Nephron progenitor cell (in vitro differentiated cells): ENCODE measurements at regions not wholly inside any gene's neighbourhood (a gene's known extent, or its start where the extent isn't known, plus 50 kb on each side); places are given as distances from the start of the nearest gene placed in this dataset.
"Not testable (repeated sequence)": the region's sequence is repeated elsewhere in the genome, so short reads cannot be mapped to it uniquely, and the experiment has no call there.

Source experiments
- DNase-seq: peaks from one replicate; pipeline ENCODE4 v3.0.0; 2021
- H3K27ac Mint-ChIP-seq: 2 replicates; pipeline ENCODE4 v1.8.0; 2021; ENCODE audit warnings: mild to moderate bottlenecking, moderate library complexity, mixed read lengths
- H3K27me3 Mint-ChIP-seq: 2 replicates; pipeline ENCODE4 v1.8.0; 2021; ENCODE audit warnings: mild to moderate bottlenecking, low read depth, mixed read lengths; ENCODE audit not compliant: poor library complexity
- H3K36me3 Mint-ChIP-seq: 2 replicates; pipeline ENCODE4 v1.8.0; 2021; ENCODE audit warnings: low read depth, mixed read lengths
- H3K4me1 Mint-ChIP-seq: 2 replicates; pipeline ENCODE4 v1.8.0; 2021; ENCODE audit warnings: mixed read lengths
- H3K4me3 Mint-ChIP-seq: 2 replicates; pipeline ENCODE4 v1.8.0; 2021; ENCODE audit warnings: mild to moderate bottlenecking, moderate library complexity, mixed read lengths
- H3K9me3 Mint-ChIP-seq: 2 replicates; pipeline ENCODE4 v1.8.0; 2021; ENCODE audit warnings: mild to moderate bottlenecking, moderate library complexity, mixed read lengths
- CTCF ChIP-seq: fragments of 200-600 bp; sonication (generic); IDR thresholded peaks from 2 replicates; pipeline ENCODE4 v1.5.0; 2021; ENCODE audit warnings: antibody characterized with exemption

GRCh38 chr4:159780196-159780922 lies 677.5 kb downstream of the RAPGEF2 start:
- no peak for TF ChIP-seq CTCF
- DNase-seq, result no peak
- H3K4me1 Mint-ChIP-seq, result no peaks in the 10 kb centered on the region
- no peaks in the 10 kb centered on the region for H3K9me3 Mint-ChIP-seq
- no peaks in the 10 kb centered on the region for H3K36me3 Mint-ChIP-seq
- H3K4me3 Mint-ChIP-seq, result no peak overlapping the region
- no peak overlapping the region for H3K27ac Mint-ChIP-seq
- H3K27me3 Mint-ChIP-seq, result no peaks in the 10 kb centered on the region

- Mint-ChIP-seq H3K27ac (no peak overlapping the region), H3K9me3 (no peaks in the 10 kb centered on the region), H3K36me3 (no peaks in the 10 kb centered on the region), H3K27me3 (peaks cover 2% of the 10 kb centered on the region), H3K4me1 (no peaks in the 10 kb centered on the region), H3K4me3 (no peak overlapping the region)
- no peak for TF ChIP-seq CTCF
- DNase-seq, result no peak
These were observed 685.0 kb downstream of the RAPGEF2 start for GRCh38 chr4:159787901-159788300.

- H3K27me3 Mint-ChIP-seq, result peaks cover 2% of the 10 kb centered on the region
- no peaks in the 10 kb centered on the region for H3K9me3 Mint-ChIP-seq
- H3K27ac Mint-ChIP-seq, result no peak overlapping the region
- no peak for DNase-seq
- no peaks in the 10 kb centered on the region for H3K36me3 Mint-ChIP-seq
- H3K4me1 Mint-ChIP-seq, result no peaks in the 10 kb centered on the region
- no peak for TF ChIP-seq CTCF
- no peak overlapping the region for H3K4me3 Mint-ChIP-seq
These were observed 688.5 kb downstream of the RAPGEF2 start for GRCh38 chr4:159791334-159791733.

GRCh38 chr4:159804592-159804991 lies 701.7 kb downstream of the RAPGEF2 start:
- not testable (repeated sequence) for DNase-seq, H3K4me3 Mint-ChIP-seq, H3K27me3 Mint-ChIP-seq

GRCh38 chr4:159823743-159824142 lies 720.9 kb downstream of the RAPGEF2 start:
- no peak for DNase-seq
- H3K27ac Mint-ChIP-seq, result no peak overlapping the region
- H3K9me3 Mint-ChIP-seq, result peaks cover 10% of the 10 kb centered on the region
- no peak for TF ChIP-seq CTCF
- H3K4me1 Mint-ChIP-seq, result peaks cover 14% of the 10 kb centered on the region
- no peak overlapping the region for H3K4me3 Mint-ChIP-seq
- H3K27me3 Mint-ChIP-seq, result peaks cover 4% of the 10 kb centered on the region
- no peaks in the 10 kb centered on the region for H3K36me3 Mint-ChIP-seq

More at GRCh38 chr4:159804592-159804991, 701.7 kb downstream of the RAPGEF2 start:
- H3K27ac Mint-ChIP-seq, H3K4me1 Mint-ChIP-seq, H3K36me3 Mint-ChIP-seq: not testable (repeated sequence)
- peaks cover 23% of the 10 kb centered on the region for H3K9me3 Mint-ChIP-seq

- DNase-seq, result no peak
- no peaks in the 10 kb centered on the region for H3K9me3 Mint-ChIP-seq
- TF ChIP-seq CTCF, result no peak
- H3K36me3 Mint-ChIP-seq, result no peaks in the 10 kb centered on the region
- peaks cover 22% of the 10 kb centered on the region for H3K4me1 Mint-ChIP-seq
- no peaks in the 10 kb centered on the region for H3K27me3 Mint-ChIP-seq
- H3K4me3 Mint-ChIP-seq, result no peak overlapping the region
- peak overlapping the region; percentile 26 for H3K27ac Mint-ChIP-seq
These were observed 725.8 kb downstream of the RAPGEF2 start for GRCh38 chr4:159828687-159829086.
